CD14-positive monocyte (primary cell): ENCODE measurements at regions not wholly inside any gene's neighbourhood (a gene's known extent, or its start where the extent isn't known, plus 50 kb on each side); places are given as distances from the start of the nearest gene placed in this dataset.

Source experiments
- DNase-seq, 3 donors: peaks; one replicate each; pipeline ENCODE4 v3.0.0-alpha.2; 2011 to 2022
- H2AFZ ChIP-seq: 2 replicates; pipeline ENCODE4 v1.6.0; 2012; ENCODE audit warnings: mild to moderate bottlenecking, low read depth, low read length, inconsistent platforms; ENCODE audit not compliant: insufficient read depth, poor library complexity, severe bottlenecking
- H3K27ac ChIP-seq, 2 donors: 1 replicate in 1 of 2; 2 replicates in 1 of 2; pipeline ENCODE4 v1.5.1; 2012 to 2013; ENCODE audit warnings: low read length in 2 of 2, control low read depth in 1 of 2, inconsistent platforms in 1 of 2, low read depth in 1 of 2, mild to moderate bottlenecking in 1 of 2
- H3K27me3 ChIP-seq, 2 donors: one replicate each; pipeline versions ENCODE4 v1.6.0 to v1.6.1; 2011 to 2013; ENCODE audit warnings: low read length in 2 of 2; ENCODE audit not compliant: control insufficient read depth in 2 of 2, insufficient read depth in 2 of 2
- H3K36me3 ChIP-seq, 2 donors: replicated peaks in 1 of 2; 1 replicate in 1 of 2; 2 replicates in 1 of 2; pipeline versions ENCODE4 v1.5.1 to v1.6.1; 2012 to 2013; ENCODE audit warnings: low read length in 2 of 2, control low read depth in 1 of 2, inconsistent platforms in 1 of 2, mild to moderate bottlenecking in 1 of 2; ENCODE audit not compliant: insufficient read depth in 2 of 2, control insufficient read depth in 1 of 2
- H3K4me1 ChIP-seq, 2 donors: 1 replicate in 1 of 2; 2 replicates in 1 of 2; pipeline versions ENCODE4 v1.5.1 to v1.6.1; 2012 to 2013; ENCODE audit warnings: low read length in 2 of 2, control low read depth in 1 of 2, inconsistent platforms in 1 of 2, mild to moderate bottlenecking in 1 of 2, moderate library complexity in 1 of 2; ENCODE audit not compliant: insufficient read depth in 2 of 2, control insufficient read depth in 1 of 2
- H3K4me2 ChIP-seq: replicated peaks from 2 replicates; pipeline ENCODE3; 2012; ENCODE audit warnings: low read length, moderate library complexity, mild to moderate bottlenecking; ENCODE audit not compliant: poor library complexity, severe bottlenecking; ENCODE audit errors: extremely low read depth
- H3K4me3 ChIP-seq, 3 experiments: fragments of 200-600 bp in 1 of 3; sonication (generic) in 1 of 3; replicated peaks in 1 of 3; 1 replicate in 2 of 3; 2 replicates in 1 of 3; pipeline ENCODE4 v1.5.1; 2011 to 2013; ENCODE audit warnings: low read length in 3 of 3, mild to moderate bottlenecking in 3 of 3, control low read depth in 2 of 3, low read depth in 2 of 3, inconsistent platforms in 1 of 3, moderate library complexity in 1 of 3
- H3K79me2 ChIP-seq: 2 replicates; pipeline ENCODE4 v1.6.0; 2012; ENCODE audit warnings: mild to moderate bottlenecking, control low read depth, inconsistent platforms, low read length, moderate library complexity; ENCODE audit not compliant: insufficient read depth
- H3K9ac ChIP-seq: 2 replicates; pipeline ENCODE4 v1.6.0; 2017; ENCODE audit warnings: low read length, mild to moderate bottlenecking; ENCODE audit not compliant: insufficient read depth, poor library complexity, severe bottlenecking
- H3K9me3 ChIP-seq, 2 donors: replicated peaks in 1 of 2; 1 replicate in 1 of 2; 2 replicates in 1 of 2; pipeline versions ENCODE4 v1.5.1 to v1.6.1; 2012 to 2013; ENCODE audit warnings: low read length in 2 of 2, control low read depth in 1 of 2; ENCODE audit not compliant: control insufficient read depth in 1 of 2, insufficient read depth in 1 of 2
- H4K20me1 ChIP-seq: 2 replicates; pipeline ENCODE4 v1.6.0; 2012; ENCODE audit warnings: mild to moderate bottlenecking, low read length, control low read depth, moderate library complexity; ENCODE audit not compliant: insufficient read depth
- H3K27ac Mint-ChIP-seq, 7 donors: one replicate each; pipeline ENCODE4 v1.8.0; 2020; ENCODE audit warnings: mild to moderate bottlenecking in 7 of 7, mixed read lengths in 7 of 7, moderate library complexity in 6 of 7, inconsistent platforms in 2 of 7
- H3K27me3 Mint-ChIP-seq, 3 donors: one replicate each; pipeline ENCODE4 v1.8.0; 2021 to 2022; ENCODE audit warnings: low read depth in 3 of 3, mild to moderate bottlenecking in 3 of 3, mixed read lengths in 3 of 3, moderate library complexity in 3 of 3, inconsistent platforms in 1 of 3
- H3K36me3 Mint-ChIP-seq, 2 donors: one replicate each; pipeline ENCODE4 v1.8.0; 2020; ENCODE audit warnings: mixed read lengths in 2 of 2, inconsistent platforms in 1 of 2, mild to moderate bottlenecking in 1 of 2
- H3K4me1 Mint-ChIP-seq: one replicate; pipeline ENCODE4 v1.8.0; 2020; ENCODE audit warnings: mild to moderate bottlenecking, mixed read lengths
- H3K4me3 Mint-ChIP-seq, 2 donors: one replicate each; pipeline ENCODE4 v1.8.0; 2020; ENCODE audit warnings: mild to moderate bottlenecking in 2 of 2, mixed read lengths in 2 of 2, moderate library complexity in 1 of 2
- H3K9me3 Mint-ChIP-seq, 7 donors: one replicate each; pipeline ENCODE4 v1.8.0; 2020 to 2022; ENCODE audit warnings: mixed read lengths in 7 of 7, mild to moderate bottlenecking in 6 of 7, moderate library complexity in 6 of 7, inconsistent platforms in 2 of 7
- WGBS: methylation state at CpG from one replicate; pipeline ENCODE4 v1.1.5; 2013; ENCODE audit warnings: missing lambda C conversion rate; ENCODE audit not compliant: insufficient coverage; 5-methylcytosine and 5-hydroxymethylcytosine counted together
- intact Hi-C, 2 donors: fragments of 100-400 bp; cut with micrococcal nuclease; formaldehyde crosslinking; loops; one replicate each; pipeline versions ENCODE4 v1.15.0 to v1.15.1; 2023
- TF ChIP-seq, protein P1 (sequence below): fragments of 200-600 bp; IDR thresholded peaks from one replicate; pipeline ENCODE4 v1.8.0; 2022; ENCODE audit warnings: antibody characterized with exemption, mild to moderate bottlenecking

DNA sequence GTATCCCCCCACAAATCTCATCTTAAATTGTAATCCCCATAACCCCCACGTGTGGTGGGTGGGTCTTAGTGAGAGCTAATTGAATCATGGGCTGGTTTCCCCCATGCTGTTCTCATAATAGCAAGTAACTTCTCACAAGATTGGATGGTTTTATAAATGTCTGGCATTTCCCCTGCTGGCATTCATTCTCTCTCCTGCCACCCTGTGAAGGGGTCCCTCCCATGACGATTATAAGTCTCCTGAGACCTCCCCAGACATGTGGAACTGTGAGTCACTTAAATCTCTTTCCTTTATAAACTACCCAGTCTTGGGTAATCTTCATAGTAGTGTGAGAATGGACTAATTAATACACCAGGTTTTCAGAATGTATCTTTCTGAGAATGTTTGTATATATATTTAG lies 1159.4 kb downstream of the FAM181B start:
- H3K27me3 Mint-ChIP-seq: no peaks in the 10 kb centered on the region
- no peak overlapping the region for H3K27ac Mint-ChIP-seq
- H3K9me3 Mint-ChIP-seq: peaks cover 0 to 6% (median 0%) of the 10 kb centered on the region in 7 donors
- Histone ChIP-seq H4K20me1 (no peaks in the 10 kb centered on the region), H2AFZ (no peak overlapping the region), H3K36me3 (no peaks in the 10 kb centered on the region), H3K27ac (no peak overlapping the region), H3K4me3 (no peak overlapping the region), H3K27me3 (no peaks in the 10 kb centered on the region), H3K79me2 (no peaks in the 10 kb centered on the region), H3K4me2 (no peak overlapping the region), H3K9ac (no peak overlapping the region), H3K9me3 (no peaks in the 10 kb centered on the region), H3K4me1 (no peaks in the 10 kb centered on the region)
- TF ChIP-seq, protein P1, sequence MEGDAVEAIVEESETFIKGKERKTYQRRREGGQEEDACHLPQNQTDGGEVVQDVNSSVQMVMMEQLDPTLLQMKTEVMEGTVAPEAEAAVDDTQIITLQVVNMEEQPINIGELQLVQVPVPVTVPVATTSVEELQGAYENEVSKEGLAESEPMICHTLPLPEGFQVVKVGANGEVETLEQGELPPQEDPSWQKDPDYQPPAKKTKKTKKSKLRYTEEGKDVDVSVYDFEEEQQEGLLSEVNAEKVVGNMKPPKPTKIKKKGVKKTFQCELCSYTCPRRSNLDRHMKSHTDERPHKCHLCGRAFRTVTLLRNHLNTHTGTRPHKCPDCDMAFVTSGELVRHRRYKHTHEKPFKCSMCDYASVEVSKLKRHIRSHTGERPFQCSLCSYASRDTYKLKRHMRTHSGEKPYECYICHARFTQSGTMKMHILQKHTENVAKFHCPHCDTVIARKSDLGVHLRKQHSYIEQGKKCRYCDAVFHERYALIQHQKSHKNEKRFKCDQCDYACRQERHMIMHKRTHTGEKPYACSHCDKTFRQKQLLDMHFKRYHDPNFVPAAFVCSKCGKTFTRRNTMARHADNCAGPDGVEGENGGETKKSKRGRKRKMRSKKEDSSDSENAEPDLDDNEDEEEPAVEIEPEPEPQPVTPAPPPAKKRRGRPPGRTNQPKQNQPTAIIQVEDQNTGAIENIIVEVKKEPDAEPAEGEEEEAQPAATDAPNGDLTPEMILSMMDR: no peak
- no CpG with 5 or more reads among the region's 2 CpGs for WGBS
- no peaks in the 10 kb centered on the region for H3K36me3 Mint-ChIP-seq
- intact Hi-C loops: no loop called here
- H3K4me1 Mint-ChIP-seq: no peaks in the 10 kb centered on the region
- no peak for DNase-seq
- no peak overlapping the region for H3K4me3 Mint-ChIP-seq

DNA sequence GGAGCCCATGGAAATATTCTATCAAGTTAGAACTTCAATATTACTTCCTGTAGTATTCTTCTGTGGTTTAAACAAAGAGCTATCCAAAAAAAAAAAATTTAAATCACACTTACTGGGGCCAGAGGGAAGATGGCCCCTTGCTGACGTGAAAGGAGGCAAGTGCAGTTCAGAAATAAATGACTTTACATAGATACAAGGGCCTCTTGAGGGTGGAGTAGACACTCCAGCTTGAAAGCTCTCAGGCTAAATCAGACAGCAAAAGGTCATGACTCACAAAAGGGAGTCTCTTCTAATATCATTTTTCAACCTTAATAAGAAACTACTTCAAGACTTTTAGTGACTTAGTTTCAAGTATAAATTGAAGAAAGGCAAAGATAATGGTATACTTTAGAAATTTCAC lies 1160.3 kb downstream of the FAM181B start:
- Histone ChIP-seq H3K4me3 (no peak overlapping the region), H3K4me2 (no peak overlapping the region), H3K9me3 (no peaks in the 10 kb centered on the region), H3K27me3 (no peaks in the 10 kb centered on the region), H3K9ac (no peak overlapping the region), H3K4me1 (no peaks in the 10 kb centered on the region), H3K27ac (no peak overlapping the region), H3K79me2 (no peaks in the 10 kb centered on the region), H2AFZ (no peak overlapping the region), H3K36me3 (no peaks in the 10 kb centered on the region), H4K20me1 (no peaks in the 10 kb centered on the region)
- Mint-ChIP-seq H3K36me3 (no peaks in the 10 kb centered on the region), H3K9me3 (peaks cover 0 to 6% (median 0%) of the 10 kb centered on the region in 7 donors), H3K4me3 (no peak overlapping the region), H3K27ac (no peak overlapping the region), H3K27me3 (no peaks in the 10 kb centered on the region), H3K4me1 (no peaks in the 10 kb centered on the region)
- no CpG with 5 or more reads among the region's 1 CpG for WGBS
- intact Hi-C loops: no loop called here
- DNase-seq: no peak
- TF ChIP-seq, protein P1: no peak
